Body of pancreas (tissue), 4 donors: ENCODE measurements at regions not wholly inside any gene's neighbourhood (a gene's known extent, or its start where the extent isn't known, plus 50 kb on each side); places are given as distances from the start of the nearest gene placed in this dataset.

Experiments used
- ATAC-seq: fragments of 150-250 bp; one replicate; pipeline ENCODE4 v1.9.1; 2016
- DNase-seq, 4 donors: peaks; one replicate each; pipeline ENCODE4 v3.0.0-alpha.2; 2019
- H3K27ac ChIP-seq, 4 donors: fragments of 200-600 bp; sonication (generic); 1 replicate in 3 of 4; 2 replicates in 1 of 4; pipeline versions ENCODE4 v1.5.1 to v1.6.1; 2016 to 2019; ENCODE audit warnings: mild to moderate bottlenecking in 1 of 4, mixed read lengths in 1 of 4, moderate library complexity in 1 of 4
- H3K27me3 ChIP-seq, 2 donors: fragments of 200-600 bp; sonication (generic); one replicate each; pipeline ENCODE4 v1.6.0; 2016; ENCODE audit warnings: mild to moderate bottlenecking in 1 of 2
- H3K36me3 ChIP-seq, 2 donors: fragments of 200-600 bp; sonication (generic); replicated peaks in 1 of 2; 2 replicates each; pipeline ENCODE4 v1.5.1; 2016; ENCODE audit warnings: low read depth in 2 of 2; ENCODE audit not compliant: insufficient read depth in 1 of 2
- H3K4me1 ChIP-seq: fragments of 200-600 bp; sonication (generic); one replicate; pipeline ENCODE4 v1.6.0; 2016
- H3K4me3 ChIP-seq, 2 donors: fragments of 200-600 bp; sonication (generic); 1 replicate in 1 of 2; 2 replicates in 1 of 2; pipeline ENCODE4 v1.5.1; 2016 to 2019
- H3K9me3 ChIP-seq, 3 donors: fragments of 200-600 bp; sonication (generic); 1 replicate in 2 of 3; 2 replicates in 1 of 3; pipeline ENCODE4 v1.5.1; 2016
- POLR2A ChIP-seq, 3 donors: fragments of 450-650 bp; IDR thresholded peaks; one replicate each; pipeline ENCODE4 v1.6.1; 2016; ENCODE audit warnings: antibody characterized with exemption in 3 of 3, mild to moderate bottlenecking in 2 of 3
- WGBS, 2 donors: methylation state at CpG; one replicate each; pipeline ENCODE4 v1.1.5; 2017; 5-methylcytosine and 5-hydroxymethylcytosine counted together
- intact Hi-C: fragments of 100-400 bp; cut with DNase I; formaldehyde crosslinking; loops from one replicate; pipeline ENCODE4 v1.15.1; 2023
- TF ChIP-seq, protein P1 (sequence below), 7 experiments: fragments of 450-650 bp in 4 of 7; fragments of 200-600 bp in 3 of 7; sonication (generic) in 3 of 7; IDR thresholded peaks; one replicate each; pipeline ENCODE4 v1.5.1; 2016 to 2019; ENCODE audit warnings: antibody characterized with exemption in 7 of 7

GRCh38 chr7:53252539-53252938, 217.1 kb downstream of the POM121L12 start:
- H3K4me1 ChIP-seq, result no peaks in the 10 kb centered on the region
- no peaks in the 10 kb centered on the region for H3K36me3 ChIP-seq
- no peak for ATAC-seq
- TF ChIP-seq, protein P1, sequence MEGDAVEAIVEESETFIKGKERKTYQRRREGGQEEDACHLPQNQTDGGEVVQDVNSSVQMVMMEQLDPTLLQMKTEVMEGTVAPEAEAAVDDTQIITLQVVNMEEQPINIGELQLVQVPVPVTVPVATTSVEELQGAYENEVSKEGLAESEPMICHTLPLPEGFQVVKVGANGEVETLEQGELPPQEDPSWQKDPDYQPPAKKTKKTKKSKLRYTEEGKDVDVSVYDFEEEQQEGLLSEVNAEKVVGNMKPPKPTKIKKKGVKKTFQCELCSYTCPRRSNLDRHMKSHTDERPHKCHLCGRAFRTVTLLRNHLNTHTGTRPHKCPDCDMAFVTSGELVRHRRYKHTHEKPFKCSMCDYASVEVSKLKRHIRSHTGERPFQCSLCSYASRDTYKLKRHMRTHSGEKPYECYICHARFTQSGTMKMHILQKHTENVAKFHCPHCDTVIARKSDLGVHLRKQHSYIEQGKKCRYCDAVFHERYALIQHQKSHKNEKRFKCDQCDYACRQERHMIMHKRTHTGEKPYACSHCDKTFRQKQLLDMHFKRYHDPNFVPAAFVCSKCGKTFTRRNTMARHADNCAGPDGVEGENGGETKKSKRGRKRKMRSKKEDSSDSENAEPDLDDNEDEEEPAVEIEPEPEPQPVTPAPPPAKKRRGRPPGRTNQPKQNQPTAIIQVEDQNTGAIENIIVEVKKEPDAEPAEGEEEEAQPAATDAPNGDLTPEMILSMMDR (IDR thresholded peaks at IDR 0.05), result no peak
- no peak for TF ChIP-seq POLR2A (IDR thresholded peaks at IDR 0.05)
- H3K9me3 ChIP-seq, result no peaks in the 10 kb centered on the region
- H3K4me3 ChIP-seq, result no peak overlapping the region
- DNase-seq, result no peak
- H3K27me3 ChIP-seq, result no peaks in the 10 kb centered on the region
- intact Hi-C loops, result no loop called here
- 32 to 52% methylated on average over 1 of the region's 1 CpG for WGBS, 2 donors
- H3K27ac ChIP-seq, result no peak overlapping the region

DNA sequence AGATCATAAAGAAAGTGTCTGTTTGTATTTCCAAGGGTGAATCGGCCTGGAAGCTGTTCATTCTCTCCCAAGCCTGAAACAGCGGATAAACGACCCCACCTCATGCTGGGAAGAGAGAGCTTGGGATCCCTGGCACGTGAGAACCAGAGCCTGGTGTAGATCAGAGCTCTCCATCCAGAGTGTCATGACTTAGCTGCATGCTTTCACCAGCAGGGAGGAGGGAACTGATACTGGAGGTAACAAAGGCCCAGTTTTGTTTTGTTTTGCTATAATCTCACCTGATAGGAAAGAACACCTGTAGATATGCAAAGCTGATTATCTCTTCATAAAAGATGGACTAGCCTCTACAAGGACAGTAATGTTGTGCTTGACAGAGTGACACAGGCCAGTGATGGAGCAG, 236.6 kb downstream of the POM121L12 start:
- TF ChIP-seq, protein P1 (IDR thresholded peaks at IDR 0.05), result no peak
- no peak for TF ChIP-seq POLR2A (IDR thresholded peaks at IDR 0.05)
- Histone ChIP-seq H3K9me3 (no peaks in the 10 kb centered on the region), H3K36me3 (no peaks in the 10 kb centered on the region), H3K27me3 (no peaks in the 10 kb centered on the region), H3K27ac (no peak overlapping the region), H3K4me1 (no peaks in the 10 kb centered on the region), H3K4me3 (no peak overlapping the region)
- DNase-seq (no peak), ATAC-seq (no peak)
- 15 to 35% methylated on average over 4 of the region's 4 CpGs for WGBS, 2 donors
- intact Hi-C loops, result no loop called here

DNA sequence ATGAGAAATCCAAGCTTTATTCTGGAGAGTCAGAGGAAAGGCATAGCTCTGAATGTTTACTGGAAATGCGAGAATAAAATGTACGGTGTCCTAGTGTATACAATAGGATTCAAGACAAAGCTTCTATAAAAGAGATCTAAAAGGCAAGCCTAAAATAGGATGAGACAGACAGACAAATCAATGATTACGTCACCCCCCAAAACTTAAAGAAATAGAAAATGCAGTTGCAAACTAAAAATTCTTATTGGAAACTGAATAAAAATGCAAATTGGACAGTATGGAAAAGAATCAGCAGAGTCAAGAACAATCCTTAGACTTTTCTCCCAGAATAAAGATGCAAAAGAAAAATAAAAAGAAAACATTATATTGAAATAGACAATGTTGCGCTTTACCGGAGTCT, 245.9 kb downstream of the POM121L12 start:
- WGBS, 2 donors, result 72 to 77% methylated on average over 5 of the region's 5 CpGs
- Histone ChIP-seq H3K27ac (no peak overlapping the region), H3K9me3 (no peaks in the 10 kb centered on the region), H3K27me3 (no peaks in the 10 kb centered on the region), H3K4me3 (no peak overlapping the region), H3K36me3 (no peaks in the 10 kb centered on the region), H3K4me1 (no peaks in the 10 kb centered on the region)
- ATAC-seq (no peak), DNase-seq (no peak)
- TF ChIP-seq, protein P1 (IDR thresholded peaks at IDR 0.05), result no peak
- TF ChIP-seq POLR2A (IDR thresholded peaks at IDR 0.05), result no peak
- intact Hi-C loops, result no loop called here

DNA sequence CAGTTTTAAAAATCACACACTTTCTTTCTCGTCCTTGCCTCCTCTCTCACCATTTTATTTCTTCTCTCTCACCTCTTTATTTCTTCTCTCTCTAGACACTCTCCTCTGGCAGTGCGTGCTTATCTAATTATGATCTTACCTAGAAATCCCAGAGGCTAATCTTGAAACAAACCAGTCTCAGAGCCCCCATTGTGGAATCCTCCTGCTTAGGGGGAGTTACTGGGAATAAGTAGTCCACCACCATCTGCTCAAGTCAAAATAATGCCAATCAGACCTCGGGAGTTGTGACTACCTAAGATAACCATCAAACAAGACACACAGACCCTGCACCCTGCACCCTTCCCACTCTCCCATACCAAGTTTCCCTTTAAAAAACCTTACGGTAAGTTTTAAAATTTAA, 256.9 kb downstream of the POM121L12 start:
- Histone ChIP-seq H3K9me3 (peaks cover 0 to 6% (median 0%) of the 10 kb centered on the region in 3 donors), H3K4me1 (no peaks in the 10 kb centered on the region), H3K27ac (no peak overlapping the region), H3K4me3 (no peak overlapping the region), H3K27me3 (no peaks in the 10 kb centered on the region), H3K36me3 (no peaks in the 10 kb centered on the region)
- ATAC-seq (no peak), DNase-seq (no peak)
- 43 to 56% methylated on average over 4 of the region's 4 CpGs for WGBS, 2 donors
- TF ChIP-seq, protein P1 (IDR thresholded peaks at IDR 0.05), result no peak
- no peak for TF ChIP-seq POLR2A (IDR thresholded peaks at IDR 0.05)
- intact Hi-C loops, result no loop called here

- Histone ChIP-seq H3K4me1 (no peaks in the 10 kb centered on the region), H3K27me3 (no peaks in the 10 kb centered on the region), H3K36me3 (no peaks in the 10 kb centered on the region), H3K4me3 (no peak overlapping the region), H3K9me3 (no peaks in the 10 kb centered on the region), H3K27ac (no peak overlapping the region)
- ATAC-seq (no peak), DNase-seq (no peak)
- TF ChIP-seq, protein P1 (IDR thresholded peaks at IDR 0.05), result no peak
- TF ChIP-seq POLR2A (IDR thresholded peaks at IDR 0.05), result no peak
- intact Hi-C loops, result no loop called here
- 27 to 31% methylated on average over 4 of the region's 4 CpGs for WGBS, 2 donors
Measured at GRCh38 chr7:53302496-53303246, 267.2 kb downstream of the POM121L12 start.
